BE2C (cell line): ENCODE measurements at regions not wholly inside any gene's neighbourhood (a gene's known extent, or its start where the extent isn't known, plus 50 kb on each side); places are given as distances from the start of the nearest gene placed in this dataset.

Experiments
- DNase-seq: peaks from one replicate; pipeline ENCODE4 v3.0.0-alpha.2; 2020
- H3K27me3 ChIP-seq: fragments of 250-450 bp; sonication (Bioruptor Pico); 2 replicates; pipeline ENCODE4 v1.5.1; 2020; ENCODE audit warnings: mild to moderate bottlenecking
- H3K36me3 ChIP-seq: fragments of 250-450 bp; sonication (Bioruptor Pico); 2 replicates; pipeline ENCODE4 v1.5.1; 2020; ENCODE audit warnings: mild to moderate bottlenecking
- H3K4me1 ChIP-seq: fragments of 250-450 bp; sonication (Bioruptor Pico); 2 replicates; pipeline ENCODE4 v1.5.1; 2020
- H3K4me3 ChIP-seq: 2 replicates; pipeline ENCODE4 v1.5.1; 2011; ENCODE audit warnings: low read depth, low read length
- H3K9me3 ChIP-seq: fragments of 250-450 bp; sonication (Bioruptor Pico); 2 replicates; pipeline ENCODE4 v1.5.1; 2020
- CTCF ChIP-seq: IDR thresholded peaks from 2 replicates; pipeline ENCODE4 v1.5.1; 2012; ENCODE audit warnings: mild to moderate bottlenecking, low read depth, low read length

DNA sequence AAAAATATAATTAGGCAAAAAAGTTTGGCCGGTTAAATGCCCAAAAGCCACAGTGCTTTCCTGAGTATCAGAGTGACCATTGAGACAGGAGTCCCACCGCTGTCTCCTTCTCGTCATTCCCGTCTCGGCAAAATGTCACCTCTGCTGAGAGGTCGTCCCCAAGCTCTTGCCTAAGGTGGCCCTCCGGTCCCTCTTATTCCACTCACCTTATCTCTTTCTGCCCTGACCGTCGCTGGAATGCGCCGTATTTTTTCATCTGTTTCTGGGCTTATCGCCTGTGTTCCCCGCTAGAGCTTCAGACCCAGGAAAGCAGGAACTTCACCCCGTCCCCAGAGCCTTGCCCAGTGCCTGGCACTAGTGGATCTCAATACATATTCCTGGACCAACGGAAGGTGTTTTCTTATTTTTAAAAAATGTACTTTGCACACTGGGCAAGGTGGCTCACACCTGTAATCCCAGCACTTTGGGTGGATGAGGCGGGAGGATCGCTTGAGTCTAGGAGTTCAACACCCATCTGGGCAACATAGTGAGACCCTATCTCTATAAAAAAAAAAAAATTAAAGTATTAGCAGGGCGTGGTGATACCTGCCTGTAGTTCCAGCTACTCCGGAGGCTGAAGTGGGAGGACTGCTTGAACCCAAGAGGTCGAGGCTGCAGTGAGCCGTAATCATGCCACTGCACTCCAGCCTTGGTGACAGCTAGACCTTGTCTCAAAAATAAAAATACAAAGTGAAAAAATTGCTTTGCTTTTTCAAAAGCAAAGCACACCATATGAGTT lies 122.8 kb upstream of the PTPN1 start:
- no peak for TF ChIP-seq CTCF
- Histone ChIP-seq H3K27me3 (no peaks in the 10 kb centered on the region), H3K36me3 (no peaks in the 10 kb centered on the region), H3K9me3 (no peaks in the 10 kb centered on the region), H3K4me1 (no peaks in the 10 kb centered on the region), H3K4me3 (no peak overlapping the region)
- DNase-seq, result no peak

GRCh38 chr20:50387996-50388332 lies 122.2 kb upstream of the PTPN1 start:
- no peak for DNase-seq
- Histone ChIP-seq H3K9me3 (no peaks in the 10 kb centered on the region), H3K4me3 (no peak overlapping the region), H3K36me3 (no peaks in the 10 kb centered on the region), H3K4me1 (no peaks in the 10 kb centered on the region), H3K27me3 (no peaks in the 10 kb centered on the region)
- TF ChIP-seq CTCF, result no peak

GRCh38 chr20:50388733-50389437 lies 121.3 kb upstream of the PTPN1 start:
- no peak for TF ChIP-seq CTCF
- H3K9me3 ChIP-seq, result no peaks in the 10 kb centered on the region
- no peaks in the 10 kb centered on the region for H3K4me1 ChIP-seq
- no peaks in the 10 kb centered on the region for H3K36me3 ChIP-seq
- no peak overlapping the region for H3K4me3 ChIP-seq
- no peaks in the 10 kb centered on the region for H3K27me3 ChIP-seq
- DNase-seq, result no peak

- no peak overlapping the region for H3K4me3 ChIP-seq
- H3K4me1 ChIP-seq, result no peaks in the 10 kb centered on the region
- no peaks in the 10 kb centered on the region for H3K27me3 ChIP-seq
- DNase-seq, result no peak
- H3K36me3 ChIP-seq, result no peaks in the 10 kb centered on the region
- TF ChIP-seq CTCF, result no peak
- H3K9me3 ChIP-seq, result no peaks in the 10 kb centered on the region
These were observed 120.8 kb upstream of the PTPN1 start for GRCh38 chr20:50389438-50389807.

- H3K36me3 ChIP-seq, result no peaks in the 10 kb centered on the region
- no peaks in the 10 kb centered on the region for H3K9me3 ChIP-seq
- DNase-seq, result no peak
- H3K27me3 ChIP-seq, result no peaks in the 10 kb centered on the region
- H3K4me3 ChIP-seq, result no peak overlapping the region
- H3K4me1 ChIP-seq, result no peaks in the 10 kb centered on the region
- TF ChIP-seq CTCF, result no peak
These were observed 120.1 kb upstream of the PTPN1 start for GRCh38 chr20:50389808-50390684.
